NCI-H146 treated with DMSO at 0.1 percent for 48 hours (cell line): ENCODE measurements at regions not wholly inside any gene's neighbourhood (a gene's known extent, or its start where the extent isn't known, plus 50 kb on each side); places are given as distances from the start of the nearest gene placed in this dataset.
"Not testable (repeated sequence)": the region's sequence is repeated elsewhere in the genome, so short reads cannot be mapped to it uniquely, and the experiment has no call there.

Experiments used
- DNase-seq: peaks from one replicate; lab custom pipeline; 2025; ENCODE audit not compliant: unreplicated experiment; lab: John Stamatoyannopoulos, UW

GRCh38 chr9:39663713-39664112 lies 308.2 kb downstream of the SPATA31A1 start:
- DNase-seq: not testable (repeated sequence)

GRCh38 chr9:39665020-39665419 lies 309.6 kb downstream of the SPATA31A1 start:
- not testable (repeated sequence) for DNase-seq

GRCh38 chr9:39674437-39675210 lies 319.2 kb downstream of the SPATA31A1 start:
- not testable (repeated sequence) for DNase-seq

- DNase-seq: not testable (repeated sequence)
Measured at GRCh38 chr9:39675211-39675553, 319.7 kb downstream of the SPATA31A1 start.

GRCh38 chr9:39678534-39679263 lies 323.2 kb downstream of the SPATA31A1 start:
- DNase-seq: not testable (repeated sequence)

- not testable (repeated sequence) for DNase-seq
Measured at GRCh38 chr9:39680694-39681401, 325.4 kb downstream of the SPATA31A1 start.

- DNase-seq: not testable (repeated sequence)
Measured at GRCh38 chr9:39728862-39729261, 373.4 kb downstream of the SPATA31A1 start.

GRCh38 chr9:39744898-39745297 lies 389.4 kb downstream of the SPATA31A1 start:
- DNase-seq: not testable (repeated sequence)

- not testable (repeated sequence) for DNase-seq
Measured at GRCh38 chr9:39775570-39775969, 420.1 kb downstream of the SPATA31A1 start.

- DNase-seq: not testable (repeated sequence)
Measured at GRCh38 chr9:39791356-39791755, 435.9 kb downstream of the SPATA31A1 start.

- not testable (repeated sequence) for DNase-seq
Measured at GRCh38 chr9:39797935-39798334, 442.5 kb downstream of the SPATA31A1 start.

- not testable (repeated sequence) for DNase-seq
Measured at GRCh38 chr9:39799252-39799651, 443.8 kb downstream of the SPATA31A1 start.

GRCh38 chr9:39802561-39802960 lies 447.1 kb downstream of the SPATA31A1 start:
- DNase-seq: not testable (repeated sequence)

- DNase-seq: peak; percentile 26
Measured at GRCh38 chr9:39809401-39810226, 454.1 kb downstream of the SPATA31A1 start.

GRCh38 chr9:39810401-39810800 lies 454.9 kb downstream of the SPATA31A1 start:
- not testable (repeated sequence) for DNase-seq

- DNase-seq: not testable (repeated sequence)
Measured at GRCh38 chr9:39811615-39812014, 456.1 kb downstream of the SPATA31A1 start.

- not testable (repeated sequence) for DNase-seq
Measured at GRCh38 chr9:39828457-39828856, 473.0 kb downstream of the SPATA31A1 start.
